ENCODE measurements at regions not wholly inside any gene's neighbourhood (a gene's known extent, or its start where the extent isn't known, plus 50 kb on each side); places are given as distances from the start of the nearest gene placed in this dataset.

GRCh38 chr12:43069768-43070221 lies 480.2 kb upstream of the PRICKLE1 start:
- TF ChIP-seq, protein P1, sequence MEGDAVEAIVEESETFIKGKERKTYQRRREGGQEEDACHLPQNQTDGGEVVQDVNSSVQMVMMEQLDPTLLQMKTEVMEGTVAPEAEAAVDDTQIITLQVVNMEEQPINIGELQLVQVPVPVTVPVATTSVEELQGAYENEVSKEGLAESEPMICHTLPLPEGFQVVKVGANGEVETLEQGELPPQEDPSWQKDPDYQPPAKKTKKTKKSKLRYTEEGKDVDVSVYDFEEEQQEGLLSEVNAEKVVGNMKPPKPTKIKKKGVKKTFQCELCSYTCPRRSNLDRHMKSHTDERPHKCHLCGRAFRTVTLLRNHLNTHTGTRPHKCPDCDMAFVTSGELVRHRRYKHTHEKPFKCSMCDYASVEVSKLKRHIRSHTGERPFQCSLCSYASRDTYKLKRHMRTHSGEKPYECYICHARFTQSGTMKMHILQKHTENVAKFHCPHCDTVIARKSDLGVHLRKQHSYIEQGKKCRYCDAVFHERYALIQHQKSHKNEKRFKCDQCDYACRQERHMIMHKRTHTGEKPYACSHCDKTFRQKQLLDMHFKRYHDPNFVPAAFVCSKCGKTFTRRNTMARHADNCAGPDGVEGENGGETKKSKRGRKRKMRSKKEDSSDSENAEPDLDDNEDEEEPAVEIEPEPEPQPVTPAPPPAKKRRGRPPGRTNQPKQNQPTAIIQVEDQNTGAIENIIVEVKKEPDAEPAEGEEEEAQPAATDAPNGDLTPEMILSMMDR (IDR thresholded peaks at IDR 0.05; ENCODE audit: low read depth, low read length): no peak
- TF ChIP-seq POLR2A (IDR thresholded peaks at IDR 0.05; ENCODE audit: extremely low read depth, insufficient read length) (no peak), MYC (IDR thresholded peaks at IDR 0.05; ENCODE audit: low read depth, low read length) (no peak)
- TF ChIP-seq, protein P2, sequence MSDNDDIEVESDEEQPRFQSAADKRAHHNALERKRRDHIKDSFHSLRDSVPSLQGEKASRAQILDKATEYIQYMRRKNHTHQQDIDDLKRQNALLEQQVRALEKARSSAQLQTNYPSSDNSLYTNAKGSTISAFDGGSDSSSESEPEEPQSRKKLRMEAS (IDR thresholded peaks at IDR 0.05; ENCODE audit: low read depth, low read length): no peak
